ENCODE measurements at regions not wholly inside any gene's neighbourhood (a gene's known extent, or its start where the extent isn't known, plus 50 kb on each side); places are given as distances from the start of the nearest gene placed in this dataset.

DNA sequence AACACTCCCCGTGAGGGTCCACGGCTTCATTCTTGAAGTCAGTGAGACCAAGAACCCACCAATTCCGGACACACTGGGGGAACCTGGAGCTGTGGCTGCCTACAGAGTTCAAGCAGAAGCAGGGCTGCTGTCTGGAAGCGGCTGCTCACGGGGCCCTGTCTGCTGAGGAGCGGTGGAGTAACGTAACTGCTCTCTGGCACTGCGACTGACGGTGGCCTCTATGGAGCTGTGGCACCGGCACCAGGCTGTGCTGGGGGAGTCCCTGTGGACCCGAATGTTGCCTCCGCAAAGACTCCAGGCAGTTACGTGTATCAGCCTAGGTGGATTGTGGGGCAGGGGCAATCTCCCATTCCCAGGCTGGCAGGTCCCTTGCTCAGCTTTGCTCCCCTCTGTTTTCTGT, 703.3 kb upstream of the FRG1 start:
- no peak overlapping the region for H3K27ac ChIP-seq
- ATAC-seq (no peak), FAIRE-seq (no peak), DNase-seq (no peak)
- TF ChIP-seq, protein P1, sequence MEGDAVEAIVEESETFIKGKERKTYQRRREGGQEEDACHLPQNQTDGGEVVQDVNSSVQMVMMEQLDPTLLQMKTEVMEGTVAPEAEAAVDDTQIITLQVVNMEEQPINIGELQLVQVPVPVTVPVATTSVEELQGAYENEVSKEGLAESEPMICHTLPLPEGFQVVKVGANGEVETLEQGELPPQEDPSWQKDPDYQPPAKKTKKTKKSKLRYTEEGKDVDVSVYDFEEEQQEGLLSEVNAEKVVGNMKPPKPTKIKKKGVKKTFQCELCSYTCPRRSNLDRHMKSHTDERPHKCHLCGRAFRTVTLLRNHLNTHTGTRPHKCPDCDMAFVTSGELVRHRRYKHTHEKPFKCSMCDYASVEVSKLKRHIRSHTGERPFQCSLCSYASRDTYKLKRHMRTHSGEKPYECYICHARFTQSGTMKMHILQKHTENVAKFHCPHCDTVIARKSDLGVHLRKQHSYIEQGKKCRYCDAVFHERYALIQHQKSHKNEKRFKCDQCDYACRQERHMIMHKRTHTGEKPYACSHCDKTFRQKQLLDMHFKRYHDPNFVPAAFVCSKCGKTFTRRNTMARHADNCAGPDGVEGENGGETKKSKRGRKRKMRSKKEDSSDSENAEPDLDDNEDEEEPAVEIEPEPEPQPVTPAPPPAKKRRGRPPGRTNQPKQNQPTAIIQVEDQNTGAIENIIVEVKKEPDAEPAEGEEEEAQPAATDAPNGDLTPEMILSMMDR (IDR thresholded peaks at IDR 0.05) = no peak
- no peaks in the 10 kb centered on the region for H3K27me3 ChIP-seq
- intact Hi-C loops (cut with DNase I) = no loop called here
- no peaks in the 10 kb centered on the region for H3K36me3 ChIP-seq
- H3K4me3 ChIP-seq = no peak overlapping the region
- 83 to 86% methylated on average over 13 of the region's 13 CpGs for WGBS, 2 donors
- H3K9me3 ChIP-seq = no peaks in the 10 kb centered on the region
- H3K4me1 ChIP-seq = no peaks in the 10 kb centered on the region

DNA sequence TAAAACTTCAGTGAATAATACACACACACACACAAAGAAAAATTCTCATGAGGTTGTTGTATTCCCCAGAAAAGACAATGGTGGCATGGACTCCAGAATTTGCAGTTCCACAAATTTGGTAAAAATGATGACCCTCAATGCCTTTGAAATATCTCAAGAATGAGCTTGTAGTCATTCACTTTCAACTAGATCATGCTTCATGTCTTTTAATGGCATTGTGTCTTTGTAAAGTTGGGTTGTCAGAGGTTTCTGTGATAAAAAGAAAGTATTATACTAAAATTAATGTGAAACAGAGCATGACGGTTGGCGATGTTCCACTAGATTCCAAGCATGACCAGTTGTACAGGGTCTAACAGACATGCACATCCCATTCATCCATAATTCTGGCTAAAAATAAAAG, 685.0 kb upstream of the FRG1 start:
- FAIRE-seq (no peak), ATAC-seq (no peak), DNase-seq (no peak)
- TF ChIP-seq, protein P1 (IDR thresholded peaks at IDR 0.05) = no peak
- 61 to 74% methylated on average over 2 of the region's 2 CpGs for WGBS, 2 donors
- no peak overlapping the region for H3K27ac ChIP-seq
- H3K4me1 ChIP-seq = no peaks in the 10 kb centered on the region
- intact Hi-C loops (cut with DNase I) = no loop called here
- no peaks in the 10 kb centered on the region for H3K9me3 ChIP-seq
- H3K27me3 ChIP-seq = no peaks in the 10 kb centered on the region
- H3K4me3 ChIP-seq = no peak overlapping the region
- H3K36me3 ChIP-seq = no peaks in the 10 kb centered on the region

DNA sequence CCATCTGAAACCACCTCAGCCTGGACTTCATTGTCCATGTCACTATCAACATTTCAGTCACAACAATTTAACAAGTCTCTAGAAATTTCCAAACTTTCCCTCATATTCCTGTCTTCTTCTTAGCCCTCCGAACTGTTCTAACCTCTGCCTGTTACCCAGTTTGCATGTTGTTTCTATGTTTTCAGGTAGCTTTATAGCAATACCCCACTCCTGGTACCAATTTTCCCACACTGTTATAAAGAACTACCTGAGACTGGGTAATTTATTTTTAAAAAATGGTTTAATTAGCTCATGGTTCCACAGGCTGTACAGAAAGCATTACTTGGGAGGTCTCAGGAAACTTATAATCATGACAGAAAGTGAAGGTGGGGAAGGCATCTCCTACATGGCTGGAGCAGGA, 679.2 kb upstream of the FRG1 start:
- ATAC-seq (no peak), FAIRE-seq (no peak), DNase-seq (no peak)
- TF ChIP-seq, protein P1 (IDR thresholded peaks at IDR 0.05) = no peak
- 62 to 75% methylated on average over 1 of the region's 1 CpG for WGBS, 2 donors
- Histone ChIP-seq H3K4me1 (no peaks in the 10 kb centered on the region), H3K9me3 (no peaks in the 10 kb centered on the region), H3K4me3 (no peak overlapping the region), H3K36me3 (no peaks in the 10 kb centered on the region), H3K27me3 (no peaks in the 10 kb centered on the region), H3K27ac (no peak overlapping the region)
- intact Hi-C loops (cut with DNase I) = no loop called here

DNA sequence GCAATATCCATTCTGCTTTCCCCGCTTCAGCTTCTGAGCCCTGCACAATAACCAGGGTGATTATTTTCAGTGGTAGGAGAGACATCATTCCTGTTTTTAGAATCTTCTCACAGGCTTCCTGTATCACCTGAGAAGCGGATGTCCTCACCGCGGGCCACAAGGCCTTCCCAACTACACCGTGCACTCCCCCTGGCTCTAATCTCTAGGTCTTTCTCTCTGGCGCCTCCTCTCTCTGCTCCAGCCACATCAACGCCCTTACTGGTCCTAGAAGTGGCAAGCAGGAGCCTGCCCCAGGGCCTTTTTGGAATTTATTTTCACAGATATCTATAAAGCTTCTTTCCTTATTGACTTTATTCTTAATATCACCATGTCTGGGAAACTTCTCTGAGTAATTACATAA, 675.2 kb upstream of the FRG1 start:
- DNase-seq (no peak), FAIRE-seq (no peak), ATAC-seq (no peak)
- Histone ChIP-seq H3K36me3 (no peaks in the 10 kb centered on the region), H3K9me3 (no peaks in the 10 kb centered on the region), H3K4me1 (no peaks in the 10 kb centered on the region), H3K4me3 (no peak overlapping the region), H3K27ac (no peak overlapping the region), H3K27me3 (no peaks in the 10 kb centered on the region)
- TF ChIP-seq, protein P1 (IDR thresholded peaks at IDR 0.05) = no peak
- intact Hi-C loops (cut with DNase I) = no loop called here
- 84 to 86% methylated on average over 7 of the region's 7 CpGs for WGBS, 2 donors

DNA sequence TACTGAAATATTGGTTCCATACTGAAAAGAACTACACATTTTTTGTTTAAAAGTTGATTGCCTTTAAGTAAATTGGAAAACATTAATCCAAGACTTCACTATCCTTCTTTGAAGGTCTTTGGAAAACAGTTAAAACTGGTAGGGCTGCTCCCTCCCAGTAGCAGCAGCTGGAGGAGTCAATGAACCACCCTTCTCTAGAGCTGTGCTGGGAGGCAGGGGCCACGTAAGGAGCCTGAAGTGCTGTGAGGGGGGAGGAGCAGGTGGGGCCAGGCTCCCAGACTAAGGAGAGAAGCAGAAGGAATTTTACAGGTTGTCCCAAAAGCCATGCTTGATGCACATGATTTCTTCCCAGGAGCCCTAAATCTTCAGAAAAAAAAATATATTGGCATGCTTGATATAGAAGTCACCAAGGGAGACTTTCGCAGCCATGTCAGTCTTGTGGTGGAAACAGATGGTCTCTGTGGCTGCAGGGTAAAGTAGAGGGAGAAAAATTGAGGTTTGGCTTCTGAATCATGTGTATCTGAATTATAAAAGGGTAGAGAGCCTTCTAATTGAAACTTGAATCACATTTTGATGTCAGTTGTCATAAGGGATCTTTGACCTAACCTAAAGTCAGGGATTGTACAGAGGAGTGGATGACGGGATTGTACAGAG, 673.2 kb upstream of the FRG1 start:
- intact Hi-C loops (cut with DNase I) = no loop called here
- Histone ChIP-seq H3K4me3 (no peak overlapping the region), H3K27ac (no peak overlapping the region), H3K27me3 (no peaks in the 10 kb centered on the region), H3K4me1 (no peaks in the 10 kb centered on the region), H3K36me3 (no peaks in the 10 kb centered on the region), H3K9me3 (no peaks in the 10 kb centered on the region)
- TF ChIP-seq, protein P1 (IDR thresholded peaks at IDR 0.05) = no peak
- 70 to 90% methylated on average over 3 of the region's 3 CpGs for WGBS, 2 donors
- FAIRE-seq = no peak
- ATAC-seq = no peak
- DNase-seq = no peak

All from pancreas (tissue), 10 donors.